LNCaP clone FGC (cell line): ENCODE measurements at regions not wholly inside any gene's neighbourhood (a gene's known extent, or its start where the extent isn't known, plus 50 kb on each side); places are given as distances from the start of the nearest gene placed in this dataset.

Source experiments
- DNase-seq: peaks from one replicate; pipeline ENCODE4 v3.0.0-alpha.2; 2011; ENCODE audit warnings: low read depth
- H3K4me3 ChIP-seq: 2 replicates; pipeline ENCODE4 v1.5.1; 2011; ENCODE audit warnings: mild to moderate bottlenecking, low read depth, low read length, control low read depth
- TF ChIP-seq, protein P1 (sequence below): IDR thresholded peaks from 2 replicates; pipeline ENCODE4 v1.5.1; 2012; ENCODE audit warnings: mild to moderate bottlenecking; ENCODE audit not compliant: control insufficient read depth, insufficient read depth; ENCODE audit errors: extremely low read depth

DNA sequence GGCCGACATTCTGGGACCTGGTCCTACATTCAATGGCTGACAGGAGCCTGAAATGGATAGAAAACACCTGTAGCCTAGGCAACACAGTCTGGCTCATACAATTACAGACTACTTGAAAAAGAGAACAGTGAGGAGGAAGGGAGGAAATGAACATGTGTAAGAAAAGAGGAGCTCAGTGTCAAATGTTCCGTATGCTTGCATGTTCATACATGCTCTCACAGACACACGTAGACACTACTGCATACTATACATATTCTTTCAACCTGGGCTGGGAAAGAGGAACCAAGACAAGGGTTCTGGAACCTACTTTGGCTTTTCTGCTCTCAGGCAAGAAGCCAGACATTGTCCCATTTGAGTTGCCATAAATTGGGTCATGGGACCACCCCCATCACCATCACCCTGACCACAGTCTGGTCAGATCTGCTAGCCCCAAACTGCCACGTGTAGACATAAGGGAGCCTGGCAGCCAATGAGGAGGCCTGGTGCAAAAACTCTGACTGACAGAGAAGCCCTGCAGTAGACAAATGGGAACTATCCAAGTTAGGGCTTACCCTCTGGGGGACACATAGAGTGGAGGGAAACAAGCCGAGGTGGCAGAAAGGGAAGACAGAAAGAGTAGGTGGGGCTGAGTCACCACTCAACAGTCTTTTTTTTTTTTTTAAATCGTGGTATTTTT lies 310.0 kb downstream of the SHQ1 start:
- DNase-seq: no peak
- TF ChIP-seq, protein P1, sequence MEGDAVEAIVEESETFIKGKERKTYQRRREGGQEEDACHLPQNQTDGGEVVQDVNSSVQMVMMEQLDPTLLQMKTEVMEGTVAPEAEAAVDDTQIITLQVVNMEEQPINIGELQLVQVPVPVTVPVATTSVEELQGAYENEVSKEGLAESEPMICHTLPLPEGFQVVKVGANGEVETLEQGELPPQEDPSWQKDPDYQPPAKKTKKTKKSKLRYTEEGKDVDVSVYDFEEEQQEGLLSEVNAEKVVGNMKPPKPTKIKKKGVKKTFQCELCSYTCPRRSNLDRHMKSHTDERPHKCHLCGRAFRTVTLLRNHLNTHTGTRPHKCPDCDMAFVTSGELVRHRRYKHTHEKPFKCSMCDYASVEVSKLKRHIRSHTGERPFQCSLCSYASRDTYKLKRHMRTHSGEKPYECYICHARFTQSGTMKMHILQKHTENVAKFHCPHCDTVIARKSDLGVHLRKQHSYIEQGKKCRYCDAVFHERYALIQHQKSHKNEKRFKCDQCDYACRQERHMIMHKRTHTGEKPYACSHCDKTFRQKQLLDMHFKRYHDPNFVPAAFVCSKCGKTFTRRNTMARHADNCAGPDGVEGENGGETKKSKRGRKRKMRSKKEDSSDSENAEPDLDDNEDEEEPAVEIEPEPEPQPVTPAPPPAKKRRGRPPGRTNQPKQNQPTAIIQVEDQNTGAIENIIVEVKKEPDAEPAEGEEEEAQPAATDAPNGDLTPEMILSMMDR: no peak
- no peak overlapping the region for H3K4me3 ChIP-seq

DNA sequence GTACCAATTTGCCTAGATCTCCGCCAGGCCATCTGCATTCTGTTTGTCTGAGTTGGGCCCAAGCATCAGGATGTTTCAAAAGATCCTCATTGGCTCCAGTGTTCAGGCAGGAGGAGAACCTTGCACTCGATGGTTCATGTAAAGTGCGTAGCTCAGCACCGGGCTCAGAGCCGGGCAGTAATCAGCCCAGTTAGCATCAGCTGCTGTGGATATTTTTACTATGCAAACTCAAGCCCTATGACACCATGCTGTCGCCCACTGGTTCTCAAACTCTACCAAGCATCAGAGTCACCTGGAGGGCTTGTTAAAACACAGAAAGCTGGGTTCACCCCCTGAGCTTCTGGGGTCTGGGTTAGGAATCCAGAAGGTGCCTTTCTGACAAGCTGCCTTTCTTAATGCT lies 310.8 kb downstream of the SHQ1 start:
- TF ChIP-seq, protein P1: no peak
- DNase-seq: no peak
- no peak overlapping the region for H3K4me3 ChIP-seq

DNA sequence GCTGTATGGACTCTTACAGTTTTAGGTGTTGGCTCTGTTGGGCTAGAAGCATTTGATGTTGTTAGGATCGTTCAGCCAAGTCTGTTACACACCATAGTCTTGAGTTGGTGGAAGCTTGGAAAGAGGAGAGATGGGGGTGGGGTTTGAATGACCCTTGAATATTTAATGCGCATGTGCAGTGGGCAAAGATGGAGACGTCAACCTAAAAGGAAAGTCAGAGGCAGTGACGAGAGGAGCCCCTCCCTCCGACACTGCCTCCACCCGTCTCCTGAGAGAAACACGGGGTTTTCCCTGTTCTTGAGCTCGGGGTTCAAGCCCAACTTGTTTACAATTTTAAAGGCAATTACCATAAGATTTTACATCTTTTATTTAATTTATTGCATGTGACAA lies 311.4 kb downstream of the SHQ1 start:
- TF ChIP-seq, protein P1: no peak
- DNase-seq: no peak
- no peak overlapping the region for H3K4me3 ChIP-seq

- no peak overlapping the region for H3K4me3 ChIP-seq
- no peak for DNase-seq
- TF ChIP-seq, protein P1: no peak
Observed at GRCh38 chr3:72536206-72536877, 311.9 kb downstream of the SHQ1 start.

GRCh38 chr3:72535772-72536171 lies 312.5 kb downstream of the SHQ1 start:
- DNase-seq: no peak
- no peak overlapping the region for H3K4me3 ChIP-seq
- TF ChIP-seq, protein P1: no peak

- TF ChIP-seq, protein P1: no peak
- DNase-seq: no peak
- no peak overlapping the region for H3K4me3 ChIP-seq
Observed at GRCh38 chr3:72533591-72534473, 314.4 kb downstream of the SHQ1 start.
